Pancreas (tissue), 10 donors: ENCODE measurements at regions not wholly inside any gene's neighbourhood (a gene's known extent, or its start where the extent isn't known, plus 50 kb on each side); places are given as distances from the start of the nearest gene placed in this dataset.

ENCODE experiments used
- ATAC-seq, 4 donors: fragments of 200-7000 bp; cut with Tn5 transposase; one replicate each; pipeline versions ENCODE4 v1.8.0 to v1.9.1; 2020; ENCODE audit warnings: mild to moderate bottlenecking in 4 of 4, moderate library complexity in 4 of 4
- DNase-seq, 6 donors: peaks; one replicate each; pipeline ENCODE4 v3.0.0-alpha.2; 2020
- FAIRE-seq: peaks from 2 replicates; lab custom pipeline; 2012; peaks lifted over from hg19 to GRCh38; lab: Jason Lieb, UNC
- H3K27ac ChIP-seq, 4 donors: fragments of 200-600 bp; sonication (generic); 1 replicate in 3 of 4; 2 replicates in 1 of 4; pipeline versions ENCODE4 v1.5.0 to v1.8.0; 2020
- H3K27me3 ChIP-seq, 4 donors: fragments of 200-600 bp; one replicate each; pipeline ENCODE4 v1.8.0; 2021
- H3K36me3 ChIP-seq, 3 donors: fragments of 200-600 bp; sonication (generic) in 1 of 3; one replicate each; pipeline versions ENCODE4 v1.5.0 to v1.8.0; 2020 to 2021
- H3K4me1 ChIP-seq, 3 donors: fragments of 200-600 bp; one replicate each; pipeline ENCODE4 v1.8.0; 2021
- H3K4me3 ChIP-seq, 4 donors: fragments of 200-600 bp; sonication (generic) in 2 of 4; one replicate each; pipeline versions ENCODE4 v1.5.0 to v1.8.0; 2020 to 2021
- H3K9me3 ChIP-seq, 4 donors: fragments of 200-600 bp; one replicate each; pipeline ENCODE4 v1.8.0; 2021
- CTCF ChIP-seq, 4 donors: fragments of 200-600 bp; sonication (generic) in 3 of 4; IDR thresholded peaks; one replicate each; pipeline versions ENCODE4 v1.5.0 to v1.8.0; 2021; ENCODE audit warnings: antibody characterized with exemption in 4 of 4
- WGBS, 2 donors: extraction: QIAGEN DNeasy Blood & Tissue Kit; methylation state at CpG; one replicate each; pipeline ENCODE4 v1.1.7; 2013; 5-methylcytosine and 5-hydroxymethylcytosine counted together
- intact Hi-C, 3 donors: fragments of 100-400 bp; cut with DNase I; formaldehyde crosslinking; loops; one replicate each; pipeline versions ENCODE4 v1.11.1 to v1.14.2; 2022
- donor health status: healthy with polysubstance abuse.
- donor health status: DM: no; HTN: no; CAD: no; lungs with moderate emphysema.
- donor health status: DM: no; HTN: no; CAD: no.
- donor health status: control.
- donor health status: control.
- donor health status: Bipolar disorder and iron deficiency.
- donor health status: DM: yes; HTN: yes; CAD: no.
- donor health status: DM: no; HTN: no; CAD: no.
- donor health status: DM: no; HTN: no; CAD: no.
- donor health status: DM: yes; HTN: yes; CAD: no.

- Histone ChIP-seq H3K27me3 (no peaks in the 10 kb centered on the region), H3K36me3 (no peaks in the 10 kb centered on the region), H3K4me3 (no peak overlapping the region), H3K9me3 (no peaks in the 10 kb centered on the region), H3K4me1 (no peaks in the 10 kb centered on the region), H3K27ac (no peak overlapping the region)
- ATAC-seq, result no peak
- intact Hi-C loops, result no loop called here
- 76 to 84% methylated on average over 1 of the region's 1 CpG for WGBS, 2 donors
- no peak for DNase-seq
- no peak for TF ChIP-seq CTCF (IDR thresholded peaks at IDR 0.05)
- no peak for FAIRE-seq
Observed at GRCh38 chr9:16180091-16180490, 627.2 kb downstream of the CCDC171 start.

GRCh38 chr9:16180546-16180945 is 627.7 kb downstream of the CCDC171 start:
- intact Hi-C loops, result no loop called here
- no peak overlapping the region for H3K4me3 ChIP-seq
- no peak for TF ChIP-seq CTCF (IDR thresholded peaks at IDR 0.05)
- no peaks in the 10 kb centered on the region for H3K9me3 ChIP-seq
- 26 to 40% methylated on average over 2 of the region's 2 CpGs for WGBS, 2 donors
- H3K36me3 ChIP-seq, result no peaks in the 10 kb centered on the region
- ATAC-seq (no peak), DNase-seq (no peak), FAIRE-seq (peak; percentile 5)
- H3K4me1 ChIP-seq, result no peaks in the 10 kb centered on the region
- H3K27me3 ChIP-seq, result no peaks in the 10 kb centered on the region
- no peak overlapping the region for H3K27ac ChIP-seq

- no peak for FAIRE-seq
Observed at GRCh38 chr9:16181539-16181938, 628.7 kb downstream of the CCDC171 start.

GRCh38 chr9:16182784-16183183 is 629.9 kb downstream of the CCDC171 start:
- 86 to 95% methylated on average over 6 of the region's 6 CpGs for WGBS, 2 donors
- H3K4me3 ChIP-seq, result no peak overlapping the region
- intact Hi-C loops, result no loop called here
- no peaks in the 10 kb centered on the region for H3K36me3 ChIP-seq
- H3K27ac ChIP-seq, result no peak overlapping the region
- ATAC-seq (no peak), FAIRE-seq (no peak), DNase-seq (no peak)
- TF ChIP-seq CTCF (IDR thresholded peaks at IDR 0.05), result no peak
- no peaks in the 10 kb centered on the region for H3K4me1 ChIP-seq
- no peaks in the 10 kb centered on the region for H3K27me3 ChIP-seq
- H3K9me3 ChIP-seq, result no peaks in the 10 kb centered on the region

More at GRCh38 chr9:16181539-16181938, 628.7 kb downstream of the CCDC171 start:
- 75 to 77% methylated on average over 3 of the region's 3 CpGs for WGBS, 2 donors
- Histone ChIP-seq H3K9me3 (no peaks in the 10 kb centered on the region), H3K27me3 (no peaks in the 10 kb centered on the region), H3K4me3 (no peak overlapping the region), H3K4me1 (no peaks in the 10 kb centered on the region), H3K36me3 (no peaks in the 10 kb centered on the region), H3K27ac (no peak overlapping the region)
- ATAC-seq, result no peak
- TF ChIP-seq CTCF (IDR thresholded peaks at IDR 0.05), result no peak
- no peak for DNase-seq
- intact Hi-C loops, result no loop called here

GRCh38 chr9:16184964-16185646 is 632.3 kb downstream of the CCDC171 start:
- Histone ChIP-seq H3K27ac (no peak overlapping the region), H3K9me3 (no peaks in the 10 kb centered on the region), H3K4me1 (no peaks in the 10 kb centered on the region), H3K36me3 (no peaks in the 10 kb centered on the region), H3K4me3 (no peak overlapping the region), H3K27me3 (no peaks in the 10 kb centered on the region)
- intact Hi-C loops, result no loop called here
- FAIRE-seq (no peak), ATAC-seq (no peak), DNase-seq (no peak)
- WGBS, 2 donors, result 81 to 94% methylated on average over 4 of the region's 4 CpGs
- TF ChIP-seq CTCF (IDR thresholded peaks at IDR 0.05), result no peak
